Psoas muscle (tissue), 7 donors: ENCODE measurements at regions not wholly inside any gene's neighbourhood (a gene's known extent, or its start where the extent isn't known, plus 50 kb on each side); places are given as distances from the start of the nearest gene placed in this dataset.

Source experiments
- ATAC-seq, 4 donors: fragments of 200-7000 bp; cut with Tn5 transposase; one replicate each; pipeline ENCODE4 v1.9.1; 2020; ENCODE audit warnings: moderate library complexity in 3 of 4, mild to moderate bottlenecking in 2 of 4
- DNase-seq, 2 donors: peaks; one replicate each; pipeline ENCODE4 v3.0.0-alpha.2; 2020
- H3K27ac ChIP-seq: fragments of 200-600 bp; one replicate; pipeline ENCODE4 v1.8.0; 2022
- H3K27me3 ChIP-seq, 3 donors: fragments of 200-600 bp in 1 of 3; one replicate each; pipeline versions ENCODE4 v1.6.1 to v1.8.0; 2013 to 2022; ENCODE audit warnings: low read length in 2 of 3, mild to moderate bottlenecking in 2 of 3, moderate library complexity in 1 of 3; ENCODE audit not compliant: insufficient read depth in 3 of 3
- H3K36me3 ChIP-seq, 2 donors: fragments of 200-600 bp in 1 of 2; one replicate each; pipeline versions ENCODE4 v1.6.1 to v1.8.0; 2013 to 2022; ENCODE audit warnings: low read depth in 1 of 2, mild to moderate bottlenecking in 1 of 2, moderate library complexity in 1 of 2; ENCODE audit not compliant: insufficient read depth in 1 of 2
- H3K4me1 ChIP-seq: fragments of 200-600 bp; one replicate; pipeline ENCODE4 v1.8.0; 2022
- H3K4me3 ChIP-seq: fragments of 200-600 bp; one replicate; pipeline ENCODE4 v1.8.0; 2022; ENCODE audit warnings: mild to moderate bottlenecking
- H3K9me3 ChIP-seq: fragments of 200-600 bp; one replicate; pipeline ENCODE4 v1.8.0; 2022
- WGBS, 3 donors: extraction: QIAGEN DNeasy Blood & Tissue Kit; methylation state at CpG; one replicate each; pipeline versions ENCODE4 v1.1.6 to v1.1.7; 2013; 5-methylcytosine and 5-hydroxymethylcytosine counted together
- intact Hi-C, 2 donors: fragments of 100-400 bp; cut with DNase I; formaldehyde crosslinking; loops; one replicate each; pipeline versions ENCODE4 v1.11.0 to v1.14.2; 2022
- TF ChIP-seq, protein P1 (sequence below): fragments of 200-600 bp; IDR thresholded peaks from one replicate; pipeline ENCODE4 v1.8.0; 2022; ENCODE audit warnings: antibody characterized with exemption
- donor health status: healthy with polysubstance abuse.
- donor health status: DM: no; HTN: no; CAD: no; lungs with moderate emphysema.
- donor health status: Bipolar disorder and iron deficiency.
- donor health status: healthy.
- donor health status: DM: yes; HTN: yes; CAD: no.
- donor health status: DM: no; HTN: no; CAD: no.
- donor health status: DM: yes; HTN: yes; CAD: no.

DNA sequence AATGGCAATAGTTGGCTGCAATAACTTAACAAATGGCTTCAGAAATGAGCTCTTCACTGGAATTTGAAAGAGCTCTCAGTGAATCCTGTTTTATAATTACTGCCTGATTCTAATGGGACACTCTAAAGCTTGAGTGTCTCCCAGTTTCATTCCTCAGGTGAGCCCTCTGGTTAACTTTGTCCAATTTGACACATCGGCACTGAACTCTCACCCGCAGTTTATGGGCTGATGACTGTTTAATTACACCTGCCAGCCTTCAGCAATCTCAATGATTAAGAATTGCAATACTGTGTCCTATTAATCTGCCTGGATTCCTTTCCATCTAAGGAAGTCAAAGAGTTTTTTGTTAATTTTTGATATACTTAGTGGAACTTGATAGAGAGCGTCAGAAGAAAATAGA lies 110.7 kb upstream of the NABP1 start:
- Histone ChIP-seq H3K4me3 (no peak overlapping the region), H3K9me3 (no peaks in the 10 kb centered on the region), H3K27me3 (no peaks in the 10 kb centered on the region), H3K36me3 (no peaks in the 10 kb centered on the region), H3K4me1 (no peaks in the 10 kb centered on the region), H3K27ac (no peak overlapping the region)
- intact Hi-C loops: loop anchor here (2.0 kb wide), 1 partner anchor 124 kb away; no protein-coding TSS in a partner anchor
- DNase-seq (no peak), ATAC-seq (no peak)
- TF ChIP-seq, protein P1, sequence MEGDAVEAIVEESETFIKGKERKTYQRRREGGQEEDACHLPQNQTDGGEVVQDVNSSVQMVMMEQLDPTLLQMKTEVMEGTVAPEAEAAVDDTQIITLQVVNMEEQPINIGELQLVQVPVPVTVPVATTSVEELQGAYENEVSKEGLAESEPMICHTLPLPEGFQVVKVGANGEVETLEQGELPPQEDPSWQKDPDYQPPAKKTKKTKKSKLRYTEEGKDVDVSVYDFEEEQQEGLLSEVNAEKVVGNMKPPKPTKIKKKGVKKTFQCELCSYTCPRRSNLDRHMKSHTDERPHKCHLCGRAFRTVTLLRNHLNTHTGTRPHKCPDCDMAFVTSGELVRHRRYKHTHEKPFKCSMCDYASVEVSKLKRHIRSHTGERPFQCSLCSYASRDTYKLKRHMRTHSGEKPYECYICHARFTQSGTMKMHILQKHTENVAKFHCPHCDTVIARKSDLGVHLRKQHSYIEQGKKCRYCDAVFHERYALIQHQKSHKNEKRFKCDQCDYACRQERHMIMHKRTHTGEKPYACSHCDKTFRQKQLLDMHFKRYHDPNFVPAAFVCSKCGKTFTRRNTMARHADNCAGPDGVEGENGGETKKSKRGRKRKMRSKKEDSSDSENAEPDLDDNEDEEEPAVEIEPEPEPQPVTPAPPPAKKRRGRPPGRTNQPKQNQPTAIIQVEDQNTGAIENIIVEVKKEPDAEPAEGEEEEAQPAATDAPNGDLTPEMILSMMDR: no peak
- 94 to 95% (median 94%) methylated on average over 3 of the region's 3 CpGs for WGBS, 3 donors

GRCh38 chr2:191569025-191569424 lies 108.9 kb upstream of the NABP1 start:
- Histone ChIP-seq H3K27ac (no peak overlapping the region), H3K36me3 (no peaks in the 10 kb centered on the region), H3K4me1 (no peaks in the 10 kb centered on the region), H3K9me3 (no peaks in the 10 kb centered on the region), H3K27me3 (no peaks in the 10 kb centered on the region), H3K4me3 (no peak overlapping the region)
- DNase-seq: no peak
- intact Hi-C loops: no loop called here
- no peak for ATAC-seq
- WGBS, 3 donors: 68 to 96% (median 87%) methylated on average over 2 of the region's 2 CpGs
- TF ChIP-seq, protein P1: no peak

DNA sequence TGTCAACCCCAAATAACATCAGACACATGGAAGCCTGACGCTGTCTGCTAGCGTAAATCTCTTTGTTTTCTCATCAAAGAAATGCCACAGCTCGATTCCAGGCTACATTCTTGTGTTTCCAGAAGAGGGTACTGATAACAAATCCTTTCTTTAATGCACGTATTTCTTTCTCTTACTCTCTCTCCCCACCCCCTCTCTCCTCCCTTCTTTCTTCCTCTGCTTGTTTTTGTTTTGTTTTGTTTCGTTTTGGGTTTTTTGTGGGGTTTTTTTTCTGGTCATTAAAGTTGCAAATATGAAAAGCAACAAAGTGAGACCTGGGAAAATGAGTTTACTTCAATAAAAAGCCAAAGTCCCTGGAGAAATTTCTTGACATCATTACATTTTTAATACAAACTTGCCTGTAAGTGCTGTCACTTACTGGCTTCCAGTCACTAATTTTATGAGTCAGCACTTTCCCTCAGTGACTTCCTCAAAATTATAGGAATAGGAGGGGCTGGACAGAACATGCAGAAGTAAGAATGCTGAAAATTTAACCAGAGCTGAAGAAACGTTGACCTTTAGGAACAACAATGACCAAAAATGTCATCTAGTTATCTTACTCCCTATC lies 106.7 kb upstream of the NABP1 start:
- intact Hi-C loops: no loop called here
- 22 to 29% (median 22%) methylated on average over 6 of the region's 6 CpGs for WGBS, 3 donors
- Histone ChIP-seq H3K27ac (no peak overlapping the region), H3K9me3 (no peaks in the 10 kb centered on the region), H3K4me1 (no peaks in the 10 kb centered on the region), H3K36me3 (no peaks in the 10 kb centered on the region), H3K4me3 (peak overlapping the region; percentile 42), H3K27me3 (no peaks in the 10 kb centered on the region)
- TF ChIP-seq, protein P1: peak; percentile 14
- DNase-seq: no peak
- no peak for ATAC-seq

GRCh38 chr2:191572319-191572718 lies 105.6 kb upstream of the NABP1 start:
- Histone ChIP-seq H3K36me3 (no peaks in the 10 kb centered on the region), H3K9me3 (no peaks in the 10 kb centered on the region), H3K4me1 (no peaks in the 10 kb centered on the region), H3K27ac (no peak overlapping the region), H3K4me3 (no peak overlapping the region), H3K27me3 (no peaks in the 10 kb centered on the region)
- intact Hi-C loops: no loop called here
- TF ChIP-seq, protein P1: no peak
- WGBS, 3 donors: 93 to 94% (median 93%) methylated on average over 5 of the region's 5 CpGs
- DNase-seq (no peak), ATAC-seq (no peak)

DNA sequence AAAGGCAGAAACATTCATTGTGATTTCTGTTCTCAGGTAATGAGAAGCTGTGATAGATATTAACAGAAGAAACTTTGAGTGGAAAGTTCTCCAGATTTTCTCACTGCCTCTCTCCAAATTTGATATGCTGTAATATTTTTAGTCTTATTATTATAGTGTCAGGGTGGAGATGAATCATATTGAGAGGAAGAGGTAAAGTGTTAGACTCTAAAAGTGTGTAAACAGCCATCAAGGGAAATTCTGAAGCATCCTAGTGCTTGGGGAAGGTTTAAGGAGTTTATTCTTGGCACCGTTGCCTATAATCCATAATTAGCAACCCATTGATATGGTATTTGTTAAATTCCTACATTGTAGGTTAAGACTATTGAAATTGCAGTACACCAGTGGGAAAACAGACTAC lies 104.7 kb upstream of the NABP1 start:
- H3K27ac ChIP-seq: no peak overlapping the region
- no peak overlapping the region for H3K4me3 ChIP-seq
- DNase-seq (no peak), ATAC-seq (no peak)
- WGBS, 3 donors: 84 to 88% (median 85%) methylated on average over 1 of the region's 1 CpG
- no peaks in the 10 kb centered on the region for H3K4me1 ChIP-seq
- H3K36me3 ChIP-seq: no peaks in the 10 kb centered on the region
- intact Hi-C loops: no loop called here
- TF ChIP-seq, protein P1: no peak
- no peaks in the 10 kb centered on the region for H3K9me3 ChIP-seq
- H3K27me3 ChIP-seq: no peaks in the 10 kb centered on the region
